Neural progenitor cell (in vitro differentiated cells): ENCODE measurements at regions not wholly inside any gene's neighbourhood (a gene's known extent, or its start where the extent isn't known, plus 50 kb on each side); places are given as distances from the start of the nearest gene placed in this dataset.

Experiments used
- DNase-seq: peaks from one replicate; pipeline ENCODE4 v3.0.0-alpha.2; 2016; ENCODE audit warnings: low spot score
- H2AFZ ChIP-seq: fragments of 200-600 bp; sonication (generic); replicated peaks from 2 replicates; pipeline ENCODE4 v1.6.1; 2016; ENCODE audit warnings: antibody characterized with exemption
- H3F3A ChIP-seq: fragments of 200-600 bp; sonication (generic); 2 replicates; pipeline ENCODE4 v1.6.1; 2016; ENCODE audit warnings: antibody characterized with exemption, low read depth
- H3K27ac ChIP-seq: fragments of 200-600 bp; sonication (generic); 2 replicates; pipeline ENCODE4 v1.5.1; 2016; ENCODE audit warnings: mild to moderate bottlenecking
- H3K27me3 ChIP-seq: fragments of 200-600 bp; sonication (generic); 2 replicates; pipeline ENCODE4 v1.6.1; 2016; ENCODE audit warnings: mild to moderate bottlenecking, moderate library complexity
- H3K36me3 ChIP-seq: fragments of 200-600 bp; sonication (generic); 2 replicates; pipeline ENCODE4 v1.5.1; 2016
- H3K4me1 ChIP-seq: fragments of 200-600 bp; sonication (generic); 2 replicates; pipeline ENCODE4 v1.6.1; 2016; ENCODE audit warnings: mixed run types
- H3K4me2 ChIP-seq: fragments of 200-600 bp; sonication (generic); 2 replicates; pipeline ENCODE4 v1.6.1; 2016
- H3K4me3 ChIP-seq: fragments of 200-600 bp; sonication (generic); 2 replicates; pipeline ENCODE4 v1.5.1; 2016
- H3K79me2 ChIP-seq: fragments of 200-600 bp; sonication (generic); 2 replicates; pipeline ENCODE4 v1.6.1; 2016; ENCODE audit warnings: low read depth
- H3K9ac ChIP-seq: fragments of 200-600 bp; sonication (generic); 2 replicates; pipeline ENCODE4 v1.6.1; 2016
- H3K9me3 ChIP-seq: fragments of 200-600 bp; sonication (generic); 2 replicates; pipeline ENCODE4 v1.5.1; 2016; ENCODE audit warnings: low read depth
- H4K20me1 ChIP-seq: fragments of 200-600 bp; sonication (generic); 2 replicates; pipeline ENCODE4 v1.6.1; 2016; ENCODE audit warnings: low read depth
- H3K27ac Mint-ChIP-seq: 3 replicates; pipeline ENCODE4 v1.8.0; 2021; ENCODE audit warnings: mixed read lengths
- H3K27me3 Mint-ChIP-seq: 2 replicates; pipeline ENCODE4 v1.8.0; 2022; ENCODE audit warnings: low read depth, mild to moderate bottlenecking, inconsistent platforms, moderate library complexity, mixed read lengths; ENCODE audit not compliant: insufficient read depth
- H3K36me3 Mint-ChIP-seq: 3 replicates; pipeline ENCODE4 v1.8.0; 2021; ENCODE audit warnings: mixed read lengths
- H3K4me1 Mint-ChIP-seq: 3 replicates; pipeline ENCODE4 v1.8.0; 2021; ENCODE audit warnings: mixed read lengths
- H3K4me3 Mint-ChIP-seq: 3 replicates; pipeline ENCODE4 v1.8.0; 2021; ENCODE audit warnings: mild to moderate bottlenecking, moderate library complexity, mixed read lengths
- H3K9me3 Mint-ChIP-seq: 3 replicates; pipeline ENCODE4 v1.8.0; 2020; ENCODE audit warnings: mixed read lengths
- CTCF ChIP-seq: fragments of 200-600 bp; sonication (generic); IDR thresholded peaks from 2 replicates; pipeline ENCODE4 v1.5.1; 2017; ENCODE audit warnings: antibody characterized with exemption, mild to moderate bottlenecking
- EZH2 ChIP-seq: fragments of 200-600 bp; sonication (generic); IDR thresholded peaks from 2 replicates; pipeline ENCODE4 v1.6.1; 2017; ENCODE audit warnings: antibody characterized with exemption, mild to moderate bottlenecking, moderate library complexity
- EZH2phosphoT487 ChIP-seq: fragments of 200-600 bp; sonication (generic); IDR thresholded peaks from 2 replicates; pipeline ENCODE4 v1.6.1; 2017; ENCODE audit warnings: antibody characterized with exemption

GRCh38 chr12:19800884-19801283 is 361.6 kb downstream of the AEBP2 start:
- H4K20me1 ChIP-seq, result no peaks in the 10 kb centered on the region
- H3K4me1 ChIP-seq, result no peaks in the 10 kb centered on the region
- no peak overlapping the region for H3K4me3 ChIP-seq
- H3F3A ChIP-seq, result no peaks in the 10 kb centered on the region
- Mint-ChIP-seq H3K36me3 (no peaks in the 10 kb centered on the region), H3K27ac (no peak overlapping the region), H3K4me3 (no peak overlapping the region), H3K4me1 (no peaks in the 10 kb centered on the region), H3K27me3 (peaks cover 2% of the 10 kb centered on the region), H3K9me3 (no peaks in the 10 kb centered on the region)
- no peak overlapping the region for H3K4me2 ChIP-seq
- no peak for DNase-seq
- H3K9ac ChIP-seq, result no peak overlapping the region
- H2AFZ ChIP-seq, result no peak overlapping the region
- no peak for TF ChIP-seq EZH2
- no peak for TF ChIP-seq EZH2phosphoT487
- TF ChIP-seq CTCF, result no peak
- H3K36me3 ChIP-seq, result no peaks in the 10 kb centered on the region
- H3K27ac ChIP-seq, result no peak overlapping the region
- H3K27me3 ChIP-seq, result no peaks in the 10 kb centered on the region
- H3K9me3 ChIP-seq, result no peaks in the 10 kb centered on the region
- H3K79me2 ChIP-seq, result no peaks in the 10 kb centered on the region

- no peak for TF ChIP-seq CTCF
- no peak for TF ChIP-seq EZH2phosphoT487
- no peak for TF ChIP-seq EZH2
- no peak overlapping the region for H2AFZ ChIP-seq
- DNase-seq, result no peak
- Mint-ChIP-seq H3K4me1 (no peaks in the 10 kb centered on the region), H3K27ac (no peak overlapping the region), H3K4me3 (no peak overlapping the region), H3K36me3 (no peaks in the 10 kb centered on the region), H3K27me3 (peaks cover 2% of the 10 kb centered on the region), H3K9me3 (no peaks in the 10 kb centered on the region)
- no peaks in the 10 kb centered on the region for H3K4me1 ChIP-seq
- no peaks in the 10 kb centered on the region for H3F3A ChIP-seq
- no peaks in the 10 kb centered on the region for H3K79me2 ChIP-seq
- H4K20me1 ChIP-seq, result no peaks in the 10 kb centered on the region
- no peak overlapping the region for H3K27ac ChIP-seq
- H3K9ac ChIP-seq, result no peak overlapping the region
- H3K27me3 ChIP-seq, result no peaks in the 10 kb centered on the region
- no peaks in the 10 kb centered on the region for H3K9me3 ChIP-seq
- no peaks in the 10 kb centered on the region for H3K36me3 ChIP-seq
- H3K4me2 ChIP-seq, result no peak overlapping the region
- no peak overlapping the region for H3K4me3 ChIP-seq
These were observed 362.6 kb downstream of the AEBP2 start for GRCh38 chr12:19801941-19802340.

- no peak overlapping the region for H3K27ac Mint-ChIP-seq
- H3F3A ChIP-seq, result no peaks in the 10 kb centered on the region
- no peaks in the 10 kb centered on the region for H3K4me1 Mint-ChIP-seq
- no peak overlapping the region for H3K27ac ChIP-seq
- H3K4me3 ChIP-seq, result no peak overlapping the region
- H3K27me3 Mint-ChIP-seq, result peaks cover 2% of the 10 kb centered on the region
- no peaks in the 10 kb centered on the region for H3K36me3 Mint-ChIP-seq
- H3K4me3 Mint-ChIP-seq, result no peak overlapping the region
- H3K79me2 ChIP-seq, result no peaks in the 10 kb centered on the region
- no peaks in the 10 kb centered on the region for H4K20me1 ChIP-seq
- no peak for TF ChIP-seq CTCF
- no peak for TF ChIP-seq EZH2phosphoT487
- TF ChIP-seq EZH2, result no peak
- no peak overlapping the region for H2AFZ ChIP-seq
- no peak overlapping the region for H3K4me2 ChIP-seq
- no peaks in the 10 kb centered on the region for H3K36me3 ChIP-seq
- no peaks in the 10 kb centered on the region for H3K27me3 ChIP-seq
- no peak overlapping the region for H3K9ac ChIP-seq
- DNase-seq, result no peak
- no peaks in the 10 kb centered on the region for H3K4me1 ChIP-seq
- no peaks in the 10 kb centered on the region for H3K9me3 Mint-ChIP-seq
- no peaks in the 10 kb centered on the region for H3K9me3 ChIP-seq
These were observed 363.6 kb downstream of the AEBP2 start for GRCh38 chr12:19802915-19803314.

GRCh38 chr12:19804737-19805136 is 365.4 kb downstream of the AEBP2 start:
- H4K20me1 ChIP-seq, result no peaks in the 10 kb centered on the region
- Mint-ChIP-seq H3K4me3 (no peak overlapping the region), H3K4me1 (no peaks in the 10 kb centered on the region), H3K36me3 (no peaks in the 10 kb centered on the region), H3K27ac (no peak overlapping the region), H3K9me3 (peaks cover 3% of the 10 kb centered on the region), H3K27me3 (peaks cover 2% of the 10 kb centered on the region)
- H3K36me3 ChIP-seq, result no peaks in the 10 kb centered on the region
- TF ChIP-seq EZH2phosphoT487, result no peak
- TF ChIP-seq CTCF, result no peak
- no peak for TF ChIP-seq EZH2
- no peaks in the 10 kb centered on the region for H3K9me3 ChIP-seq
- no peak overlapping the region for H3K4me2 ChIP-seq
- no peak overlapping the region for H3K27ac ChIP-seq
- no peak overlapping the region for H3K4me3 ChIP-seq
- H3K4me1 ChIP-seq, result no peaks in the 10 kb centered on the region
- no peaks in the 10 kb centered on the region for H3K27me3 ChIP-seq
- DNase-seq, result no peak
- no peaks in the 10 kb centered on the region for H3F3A ChIP-seq
- no peak overlapping the region for H3K9ac ChIP-seq
- no peaks in the 10 kb centered on the region for H3K79me2 ChIP-seq
- no peak overlapping the region for H2AFZ ChIP-seq
